ENCODE measurements at regions not wholly inside any gene's neighbourhood (a gene's known extent, or its start where the extent isn't known, plus 50 kb on each side); places are given as distances from the start of the nearest gene placed in this dataset.

- no peaks in the 10 kb centered on the region for H3K9me3 ChIP-seq (ENCODE audit: control insufficient read depth in 1 of 2, insufficient read depth in 1 of 2, low read length in 2 of 2)
- no peaks in the 10 kb centered on the region for H3K9me3 Mint-ChIP-seq
- H3K27ac ChIP-seq (ENCODE audit: low read depth in 1 of 2, low read length in 2 of 2), result no peak overlapping the region
- no peak overlapping the region for H3K27ac Mint-ChIP-seq
- DNase-seq (no peak), ATAC-seq (ENCODE audit: poor library complexity) (no peak)
- H3K4me1 ChIP-seq (ENCODE audit: insufficient read depth, low read length), result no peaks in the 10 kb centered on the region
- no peaks in the 10 kb centered on the region for H3K36me3 Mint-ChIP-seq (ENCODE audit: low read depth)
- no peak overlapping the region for H3K4me3 ChIP-seq (ENCODE audit: low read length)
- H3K4me3 Mint-ChIP-seq, result no peak overlapping the region
- H3K36me3 ChIP-seq (ENCODE audit: insufficient read depth, low read length), result no peaks in the 10 kb centered on the region
- no peaks in the 10 kb centered on the region for H3K4me1 Mint-ChIP-seq (ENCODE audit: low read depth)
- TF ChIP-seq, protein P1, sequence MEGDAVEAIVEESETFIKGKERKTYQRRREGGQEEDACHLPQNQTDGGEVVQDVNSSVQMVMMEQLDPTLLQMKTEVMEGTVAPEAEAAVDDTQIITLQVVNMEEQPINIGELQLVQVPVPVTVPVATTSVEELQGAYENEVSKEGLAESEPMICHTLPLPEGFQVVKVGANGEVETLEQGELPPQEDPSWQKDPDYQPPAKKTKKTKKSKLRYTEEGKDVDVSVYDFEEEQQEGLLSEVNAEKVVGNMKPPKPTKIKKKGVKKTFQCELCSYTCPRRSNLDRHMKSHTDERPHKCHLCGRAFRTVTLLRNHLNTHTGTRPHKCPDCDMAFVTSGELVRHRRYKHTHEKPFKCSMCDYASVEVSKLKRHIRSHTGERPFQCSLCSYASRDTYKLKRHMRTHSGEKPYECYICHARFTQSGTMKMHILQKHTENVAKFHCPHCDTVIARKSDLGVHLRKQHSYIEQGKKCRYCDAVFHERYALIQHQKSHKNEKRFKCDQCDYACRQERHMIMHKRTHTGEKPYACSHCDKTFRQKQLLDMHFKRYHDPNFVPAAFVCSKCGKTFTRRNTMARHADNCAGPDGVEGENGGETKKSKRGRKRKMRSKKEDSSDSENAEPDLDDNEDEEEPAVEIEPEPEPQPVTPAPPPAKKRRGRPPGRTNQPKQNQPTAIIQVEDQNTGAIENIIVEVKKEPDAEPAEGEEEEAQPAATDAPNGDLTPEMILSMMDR (IDR thresholded peaks at IDR 0.05), result no peak
- H3K27me3 ChIP-seq (ENCODE audit: control insufficient read depth in 1 of 2, insufficient read depth in 2 of 2, low read length in 2 of 2), result no peaks in the 10 kb centered on the region
- H3K27me3 Mint-ChIP-seq, result peaks cover 11% of the 10 kb centered on the region
- intact Hi-C loops (cut with DNase I, micrococcal nuclease), result no loop called here
- CTCF ChIA-PET, result no interaction called here
- POLR2A ChIA-PET, result no interaction called here
Observed at GRCh38 chr20:39468703-39469102, 506.6 kb downstream of the DHX35 start.

GRCh38 chr20:39464238-39464637 is 502.1 kb downstream of the DHX35 start:
- Histone ChIP-seq H3K36me3 (ENCODE audit: insufficient read depth, low read length) (no peaks in the 10 kb centered on the region), H3K27ac (ENCODE audit: low read depth in 1 of 2, low read length in 2 of 2) (no peak overlapping the region), H3K4me1 (ENCODE audit: insufficient read depth, low read length) (no peaks in the 10 kb centered on the region), H3K27me3 (ENCODE audit: control insufficient read depth in 1 of 2, insufficient read depth in 2 of 2, low read length in 2 of 2) (no peaks in the 10 kb centered on the region), H3K4me3 (ENCODE audit: low read length) (no peak overlapping the region), H3K9me3 (ENCODE audit: control insufficient read depth in 1 of 2, insufficient read depth in 1 of 2, low read length in 2 of 2) (no peaks in the 10 kb centered on the region)
- POLR2A ChIA-PET, result no interaction called here
- no peaks in the 10 kb centered on the region for H3K4me1 Mint-ChIP-seq (ENCODE audit: low read depth)
- DNase-seq, result no peak
- intact Hi-C loops (cut with DNase I, micrococcal nuclease), result no loop called here
- CTCF ChIA-PET, result no interaction called here
- no peak overlapping the region for H3K4me3 Mint-ChIP-seq
- TF ChIP-seq, protein P1 (IDR thresholded peaks at IDR 0.05), result no peak
- peaks cover 11% of the 10 kb centered on the region for H3K27me3 Mint-ChIP-seq
- no peaks in the 10 kb centered on the region for H3K9me3 Mint-ChIP-seq
- no peak for ATAC-seq (ENCODE audit: poor library complexity)
- H3K36me3 Mint-ChIP-seq (ENCODE audit: low read depth), result no peaks in the 10 kb centered on the region
- no peak overlapping the region for H3K27ac Mint-ChIP-seq

DNA sequence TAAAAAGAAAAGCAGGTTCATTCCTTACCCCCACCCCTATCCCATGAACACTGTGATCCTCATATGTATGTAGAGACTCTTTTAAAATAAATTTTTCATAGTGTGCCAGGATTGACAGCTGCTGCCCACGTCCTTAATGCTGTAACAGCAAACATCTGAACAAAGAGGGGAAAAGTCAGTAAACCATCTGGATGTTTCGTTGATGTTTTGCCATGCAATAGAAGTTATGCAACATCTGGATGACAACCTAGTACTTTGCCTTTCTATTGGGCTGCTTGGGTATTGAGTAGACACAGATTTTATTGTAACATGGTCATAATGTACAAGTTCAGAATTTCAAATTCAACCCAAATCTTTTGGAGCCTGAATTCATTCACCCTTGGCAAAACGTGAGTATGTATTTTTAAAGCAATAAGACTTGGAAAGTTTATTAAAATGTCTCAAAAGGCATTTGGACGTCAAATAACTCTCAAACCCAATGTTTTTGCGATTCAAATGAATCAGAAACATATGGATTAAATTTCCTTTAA is 500.3 kb downstream of the DHX35 start:
- Histone ChIP-seq H3K27me3 (ENCODE audit: control insufficient read depth in 1 of 2, insufficient read depth in 2 of 2, low read length in 2 of 2) (no peaks in the 10 kb centered on the region), H3K36me3 (ENCODE audit: insufficient read depth, low read length) (no peaks in the 10 kb centered on the region), H3K4me3 (ENCODE audit: low read length) (no peak overlapping the region), H3K9me3 (ENCODE audit: control insufficient read depth in 1 of 2, insufficient read depth in 1 of 2, low read length in 2 of 2) (no peaks in the 10 kb centered on the region), H3K27ac (ENCODE audit: low read depth in 1 of 2, low read length in 2 of 2) (no peak overlapping the region), H3K4me1 (ENCODE audit: insufficient read depth, low read length) (no peaks in the 10 kb centered on the region)
- Mint-ChIP-seq H3K27ac (no peak overlapping the region), H3K27me3 (peaks cover 24% of the 10 kb centered on the region), H3K4me1 (ENCODE audit: low read depth) (no peaks in the 10 kb centered on the region), H3K9me3 (no peaks in the 10 kb centered on the region), H3K36me3 (ENCODE audit: low read depth) (no peaks in the 10 kb centered on the region), H3K4me3 (no peak overlapping the region)
- intact Hi-C loops (cut with DNase I, micrococcal nuclease), result no loop called here
- CTCF ChIA-PET, result no interaction called here
- POLR2A ChIA-PET, result no interaction called here
- DNase-seq, result no peak
- TF ChIP-seq, protein P1 (IDR thresholded peaks at IDR 0.05), result no peak
- no peak for ATAC-seq (ENCODE audit: poor library complexity)
